Esophagus squamous epithelium (tissue), 4 donors: ENCODE measurements at regions not wholly inside any gene's neighbourhood (a gene's known extent, or its start where the extent isn't known, plus 50 kb on each side); places are given as distances from the start of the nearest gene placed in this dataset.
"Not testable (repeated sequence)": the region's sequence is repeated elsewhere in the genome, so short reads cannot be mapped to it uniquely, and the experiment has no call there.

Experiments used
- POLR2A ChIP-seq, 4 donors: fragments of 450-650 bp; IDR thresholded peaks; one replicate each; pipeline ENCODE4 v1.6.1; 2017; ENCODE audit warnings: antibody characterized with exemption in 4 of 4, mild to moderate bottlenecking in 4 of 4, moderate library complexity in 3 of 4
- TF ChIP-seq, protein P1 (sequence below), 6 experiments: fragments of 450-650 bp in 4 of 6; fragments of 200-600 bp in 2 of 6; sonication (generic) in 2 of 6; IDR thresholded peaks; one replicate each; pipeline ENCODE4 v1.5.1; 2016 to 2019; ENCODE audit warnings: antibody characterized with exemption in 6 of 6, mild to moderate bottlenecking in 4 of 6, moderate library complexity in 4 of 6

DNA sequence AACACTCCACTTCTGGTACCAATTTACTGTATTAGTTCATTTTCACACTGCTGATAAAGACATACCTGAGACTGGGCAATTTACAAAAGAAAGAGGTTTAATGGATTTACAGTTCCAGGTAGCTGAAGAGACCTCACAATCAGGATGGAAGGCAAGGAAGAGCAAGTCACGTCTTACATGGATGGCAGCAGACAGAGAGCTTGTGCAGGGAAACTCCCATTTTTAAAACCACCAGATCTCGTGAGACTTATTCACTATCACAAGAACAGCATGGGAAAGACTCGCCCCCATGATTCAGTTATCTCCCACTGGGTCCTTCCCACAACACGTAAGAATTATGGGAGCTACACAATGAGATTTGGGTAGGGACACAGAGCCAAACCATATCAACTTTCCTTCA, 119.0 kb downstream of the ZIC4 start:
- TF ChIP-seq POLR2A (IDR thresholded peaks at IDR 0.05): not testable (repeated sequence)
- TF ChIP-seq, protein P1, sequence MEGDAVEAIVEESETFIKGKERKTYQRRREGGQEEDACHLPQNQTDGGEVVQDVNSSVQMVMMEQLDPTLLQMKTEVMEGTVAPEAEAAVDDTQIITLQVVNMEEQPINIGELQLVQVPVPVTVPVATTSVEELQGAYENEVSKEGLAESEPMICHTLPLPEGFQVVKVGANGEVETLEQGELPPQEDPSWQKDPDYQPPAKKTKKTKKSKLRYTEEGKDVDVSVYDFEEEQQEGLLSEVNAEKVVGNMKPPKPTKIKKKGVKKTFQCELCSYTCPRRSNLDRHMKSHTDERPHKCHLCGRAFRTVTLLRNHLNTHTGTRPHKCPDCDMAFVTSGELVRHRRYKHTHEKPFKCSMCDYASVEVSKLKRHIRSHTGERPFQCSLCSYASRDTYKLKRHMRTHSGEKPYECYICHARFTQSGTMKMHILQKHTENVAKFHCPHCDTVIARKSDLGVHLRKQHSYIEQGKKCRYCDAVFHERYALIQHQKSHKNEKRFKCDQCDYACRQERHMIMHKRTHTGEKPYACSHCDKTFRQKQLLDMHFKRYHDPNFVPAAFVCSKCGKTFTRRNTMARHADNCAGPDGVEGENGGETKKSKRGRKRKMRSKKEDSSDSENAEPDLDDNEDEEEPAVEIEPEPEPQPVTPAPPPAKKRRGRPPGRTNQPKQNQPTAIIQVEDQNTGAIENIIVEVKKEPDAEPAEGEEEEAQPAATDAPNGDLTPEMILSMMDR (IDR thresholded peaks at IDR 0.05): not testable (repeated sequence)
